ENCODE measurements at regions not wholly inside any gene's neighbourhood (a gene's known extent, or its start where the extent isn't known, plus 50 kb on each side); places are given as distances from the start of the nearest gene placed in this dataset.
"Not testable (repeated sequence)": the region's sequence is repeated elsewhere in the genome, so short reads cannot be mapped to it uniquely, and the experiment has no call there.

DNA sequence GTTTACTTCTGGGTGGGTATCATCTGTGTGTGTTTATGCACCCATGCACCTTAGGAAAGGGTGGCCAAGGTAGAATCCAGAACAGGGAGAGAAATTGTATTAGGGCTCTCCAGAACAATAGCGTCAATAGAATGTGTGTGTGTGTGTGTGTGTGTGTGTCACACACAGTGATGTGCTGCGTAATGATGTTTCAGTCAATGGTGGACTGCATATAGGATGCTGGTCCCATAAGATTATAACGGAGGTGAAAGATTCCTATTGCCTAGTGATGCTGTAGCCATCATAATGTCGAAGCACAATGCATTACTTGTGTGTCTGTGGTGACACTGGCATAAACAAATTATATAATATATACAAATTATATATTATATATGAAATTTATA is 69.3 kb upstream of the PRR23C start:
- no peak for DNase-seq (ENCODE audit: low spot score)

DNA sequence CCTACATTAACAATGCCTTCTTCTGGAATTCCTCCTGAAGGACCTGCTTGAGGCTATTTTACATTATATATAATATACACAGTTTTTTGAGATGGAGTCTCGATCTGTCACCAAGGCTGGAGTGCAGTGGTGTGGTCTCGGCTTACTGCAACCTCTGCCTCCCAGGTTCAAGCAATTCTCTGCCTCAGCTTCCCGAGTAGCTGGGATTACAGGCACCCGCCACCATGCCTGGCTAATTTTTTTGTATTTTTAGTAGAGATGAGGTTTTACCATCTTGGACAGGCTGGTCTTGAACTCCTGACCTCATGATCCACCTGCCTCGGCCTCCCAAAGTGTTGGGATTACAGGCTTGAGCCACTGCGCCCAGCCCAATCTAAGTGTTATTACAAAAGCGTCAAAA is 71.9 kb upstream of the PRR23C start:
- not testable (repeated sequence) for DNase-seq (ENCODE audit: low spot score)

DNA sequence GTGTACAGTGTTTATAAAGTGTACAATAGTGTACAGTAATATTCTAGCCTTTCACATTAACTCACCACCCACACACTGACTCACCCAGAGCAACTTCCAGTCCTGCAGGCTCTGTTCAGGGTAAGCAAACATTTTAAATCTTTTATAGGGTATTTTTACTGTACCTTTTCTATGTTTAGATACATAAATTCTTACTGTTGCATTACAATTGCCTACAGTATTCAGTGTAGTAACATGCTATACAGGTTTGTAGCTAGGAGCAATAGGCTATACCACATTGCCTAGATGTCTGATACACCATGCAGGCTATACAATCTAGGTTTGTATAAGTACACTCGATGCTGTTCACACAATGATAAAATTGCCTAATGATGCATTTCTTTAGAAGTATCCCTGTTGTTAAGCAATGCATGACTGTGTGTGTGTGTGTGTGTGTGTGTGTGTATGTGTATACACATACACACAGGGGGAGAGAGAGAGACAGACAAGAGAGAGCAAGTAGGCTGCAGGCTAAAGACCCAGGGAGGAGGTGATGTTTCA is 72.5 kb upstream of the PRR23C start:
- no peak for DNase-seq (ENCODE audit: low spot score)

DNA sequence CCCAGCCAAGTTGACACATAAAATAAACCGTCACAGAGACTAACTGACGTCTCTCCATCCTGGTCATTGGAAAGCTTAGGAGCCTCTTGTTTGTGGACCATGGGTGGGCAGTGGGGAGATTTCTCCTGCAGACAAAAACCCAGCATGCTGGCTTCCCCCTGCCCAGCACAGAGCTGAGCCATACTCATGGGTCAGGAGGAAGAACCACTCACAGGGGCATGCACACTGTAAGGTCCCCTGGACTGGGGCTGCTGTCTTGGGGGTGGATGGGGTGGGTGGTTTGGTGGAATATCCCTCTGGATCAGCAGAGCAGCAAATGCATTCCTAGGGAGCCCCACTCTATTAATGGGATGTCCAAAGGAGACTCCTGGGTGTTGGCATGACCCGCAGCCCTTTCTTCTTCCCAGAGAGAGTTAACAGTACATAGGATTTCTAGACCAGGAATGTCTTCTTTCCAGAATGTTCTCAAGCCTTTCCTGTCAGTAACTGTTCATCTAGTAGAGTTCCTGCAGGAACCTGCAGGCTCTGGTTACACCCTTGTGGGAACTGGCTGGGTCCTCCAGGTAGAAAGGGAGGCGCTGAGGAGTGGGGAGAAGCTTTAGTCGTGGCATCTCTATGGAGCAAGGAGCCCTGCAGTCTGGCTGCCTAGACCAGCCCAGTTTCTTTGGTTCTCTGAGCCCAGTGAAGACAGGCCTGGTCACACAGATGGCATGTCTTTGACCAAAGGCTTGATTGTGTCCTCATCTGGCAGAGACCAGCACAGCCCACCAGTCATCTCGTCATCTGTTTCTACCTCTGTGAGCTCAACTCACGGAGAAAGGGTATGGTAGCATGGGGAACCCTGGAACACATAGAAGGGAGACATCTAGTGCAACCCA is 73.4 kb upstream of the PRR23C start:
- DNase-seq (ENCODE audit: low spot score) = no peak

DNA sequence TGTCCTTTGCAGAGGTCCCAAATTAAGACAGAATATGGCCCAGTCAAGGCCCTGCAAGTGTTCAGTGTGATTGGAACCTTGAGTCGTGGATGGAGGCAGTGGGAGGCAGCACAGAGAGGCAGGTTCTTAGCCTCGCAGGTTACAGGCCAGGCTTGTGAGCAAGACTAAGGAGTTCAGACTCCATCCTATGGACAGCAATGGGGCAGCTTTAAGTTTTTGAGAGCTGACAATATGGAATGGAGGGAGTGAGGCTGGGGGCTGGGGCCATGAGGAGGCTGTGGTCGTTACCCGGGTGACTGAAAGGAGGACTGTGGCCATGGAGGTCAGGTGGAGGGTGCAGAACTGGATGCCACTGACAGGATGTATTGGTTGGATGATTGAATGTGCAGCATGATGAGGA is 74.1 kb upstream of the PRR23C start:
- no peak for DNase-seq (ENCODE audit: low spot score)

DNA sequence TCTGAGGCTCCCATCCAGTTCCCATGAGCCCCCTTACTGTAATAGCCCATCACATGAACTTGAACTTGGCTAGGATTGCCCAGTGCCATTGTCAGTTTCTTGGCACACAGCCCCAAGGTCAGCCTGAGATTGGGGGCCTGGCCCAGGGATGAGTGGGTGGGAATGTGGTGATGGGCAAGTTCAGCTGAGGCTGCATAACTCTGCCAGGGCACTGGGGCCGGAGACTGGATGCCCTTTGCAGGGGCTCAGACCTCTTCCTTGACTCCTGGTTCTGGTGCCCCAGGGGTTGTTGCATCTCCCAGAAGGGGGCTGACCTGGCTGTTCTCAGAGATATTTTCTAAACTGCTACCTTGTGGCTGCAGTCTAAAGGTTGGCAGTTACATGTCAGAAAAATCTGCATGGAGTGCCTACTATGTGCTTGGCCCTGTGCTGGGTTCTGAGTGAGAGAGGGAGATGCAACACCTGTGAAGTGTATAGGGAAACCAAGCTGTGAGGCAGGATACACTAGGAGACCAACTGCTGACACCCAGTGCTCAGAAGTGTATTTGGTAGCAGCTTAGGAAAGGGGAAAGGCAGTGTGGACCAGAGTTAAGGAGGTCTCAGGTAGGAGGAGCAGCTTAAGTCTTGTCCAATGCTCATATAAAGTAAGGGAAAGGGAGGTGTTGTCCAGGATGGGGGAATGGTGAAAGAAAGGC is 74.8 kb upstream of the PRR23C start:
- DNase-seq (ENCODE audit: low spot score) = no peak

DNA sequence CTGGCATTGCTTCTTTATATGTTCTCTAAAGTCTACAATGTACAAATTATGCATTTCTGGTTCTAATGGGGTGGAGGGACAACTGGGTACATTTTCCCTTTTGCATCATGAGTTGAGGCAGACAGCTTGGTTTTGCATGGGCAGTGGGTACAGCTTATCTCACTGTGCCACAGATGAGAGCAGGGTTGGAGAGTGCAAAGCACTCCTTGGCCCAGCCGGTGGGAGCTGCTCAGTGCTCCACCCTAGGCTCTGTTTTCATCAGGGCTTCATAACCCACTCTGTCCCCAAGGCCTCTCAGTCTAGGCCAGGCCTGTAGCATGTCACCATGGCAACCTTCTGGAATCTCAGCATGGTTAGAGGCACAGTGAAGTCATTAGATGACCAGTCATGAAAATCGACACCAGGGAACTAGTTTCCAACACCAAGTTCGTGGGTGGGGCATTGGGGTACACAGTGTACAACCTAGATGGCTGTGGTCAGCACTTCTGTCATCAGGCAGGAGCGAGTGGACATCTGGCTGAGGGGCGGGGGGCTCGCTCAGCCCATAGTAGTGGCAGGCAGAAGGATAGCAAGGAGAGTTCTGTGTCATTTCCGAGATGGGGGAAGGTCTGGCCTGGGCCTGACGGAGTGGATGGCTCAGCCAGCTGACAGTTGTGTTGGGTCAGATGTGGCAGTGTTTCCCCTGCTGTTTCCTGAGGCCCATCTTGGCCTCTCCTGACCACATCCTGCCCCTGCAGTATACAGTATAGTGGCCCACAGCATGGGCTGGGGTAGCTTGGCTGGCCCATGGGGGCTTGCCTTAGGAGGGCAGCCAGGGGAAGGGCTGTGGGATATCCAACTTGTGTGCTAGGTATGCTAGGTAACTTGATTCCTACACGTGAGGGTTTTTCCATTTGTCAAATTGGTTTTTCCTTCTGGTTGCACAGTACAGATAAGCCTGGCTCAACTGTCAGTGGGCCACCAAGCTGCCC is 75.7 kb upstream of the PRR23C start:
- DNase-seq (ENCODE audit: low spot score) = no peak

DNA sequence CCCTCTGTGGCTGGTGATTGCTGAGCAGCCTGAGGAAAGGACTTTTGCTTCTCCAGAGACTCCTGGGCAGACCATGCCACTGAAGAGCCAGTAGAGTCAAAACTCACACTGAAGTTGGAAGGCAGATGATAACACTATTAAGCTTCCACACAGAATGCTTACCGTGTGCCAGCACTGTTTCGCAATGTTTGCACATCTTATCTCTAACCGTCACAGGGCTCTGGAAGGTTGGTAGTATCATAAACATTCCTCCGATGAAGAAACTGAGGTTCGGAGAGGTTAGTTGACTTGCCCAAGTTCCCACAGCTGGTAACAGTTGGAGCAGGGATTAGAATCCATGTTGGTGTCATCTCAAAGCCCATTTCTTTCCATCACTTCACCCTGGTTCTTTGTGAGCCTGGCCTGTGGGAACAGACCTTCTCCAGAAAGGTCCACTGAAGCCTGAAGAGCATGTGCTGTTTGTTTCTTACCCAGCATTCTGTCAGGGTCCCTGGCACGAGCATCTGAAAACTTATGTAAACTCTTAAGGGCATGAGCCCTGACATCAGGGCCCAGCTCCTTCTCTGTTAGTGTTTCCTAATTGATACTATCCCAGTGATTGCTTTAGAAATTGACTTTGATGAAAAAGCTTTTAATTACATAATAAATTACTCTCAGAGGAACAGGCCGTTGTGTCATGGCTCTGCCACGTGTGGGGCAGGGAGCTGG is 77.0 kb upstream of the PRR23C start:
- DNase-seq (ENCODE audit: low spot score) = no peak

DNA sequence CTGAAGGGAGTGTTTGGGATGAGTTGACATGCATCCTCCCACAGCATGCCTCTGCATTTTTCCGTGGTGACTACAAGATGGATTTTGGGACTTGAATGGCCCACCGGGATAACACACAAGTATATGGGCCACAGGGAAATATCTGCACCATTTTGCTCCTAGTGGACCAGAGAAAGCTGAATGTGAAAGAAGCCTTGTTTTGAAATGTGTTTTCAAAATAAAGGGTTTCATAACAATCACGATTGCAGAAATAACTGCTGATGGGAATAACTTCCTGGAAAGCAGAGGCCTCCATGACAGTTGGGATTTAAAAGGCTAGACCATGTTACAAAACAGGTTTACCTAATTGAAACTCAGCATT is 77.5 kb upstream of the PRR23C start:
- DNase-seq (ENCODE audit: low spot score) = no peak

DNA sequence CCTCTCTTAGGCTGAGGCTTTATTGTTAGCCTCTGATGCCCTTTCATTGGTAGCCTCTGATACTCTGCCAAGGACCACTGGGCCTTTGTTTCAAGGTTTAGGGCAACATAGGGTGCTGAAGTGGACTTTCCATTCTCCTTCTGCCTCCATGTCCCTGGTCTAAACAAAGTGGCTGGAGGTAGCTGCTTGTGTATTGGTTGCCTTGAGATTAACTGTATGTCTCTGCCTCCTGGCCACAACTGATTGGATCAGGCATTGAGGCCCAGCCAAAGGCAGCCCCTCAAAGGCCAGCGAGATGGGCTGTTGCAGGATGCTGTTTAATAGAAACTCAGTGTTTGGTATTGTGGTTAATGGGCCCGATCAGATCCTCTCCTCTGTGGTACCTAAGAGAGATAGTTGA is 77.9 kb upstream of the PRR23C start:
- DNase-seq (ENCODE audit: low spot score) = no peak

DNA sequence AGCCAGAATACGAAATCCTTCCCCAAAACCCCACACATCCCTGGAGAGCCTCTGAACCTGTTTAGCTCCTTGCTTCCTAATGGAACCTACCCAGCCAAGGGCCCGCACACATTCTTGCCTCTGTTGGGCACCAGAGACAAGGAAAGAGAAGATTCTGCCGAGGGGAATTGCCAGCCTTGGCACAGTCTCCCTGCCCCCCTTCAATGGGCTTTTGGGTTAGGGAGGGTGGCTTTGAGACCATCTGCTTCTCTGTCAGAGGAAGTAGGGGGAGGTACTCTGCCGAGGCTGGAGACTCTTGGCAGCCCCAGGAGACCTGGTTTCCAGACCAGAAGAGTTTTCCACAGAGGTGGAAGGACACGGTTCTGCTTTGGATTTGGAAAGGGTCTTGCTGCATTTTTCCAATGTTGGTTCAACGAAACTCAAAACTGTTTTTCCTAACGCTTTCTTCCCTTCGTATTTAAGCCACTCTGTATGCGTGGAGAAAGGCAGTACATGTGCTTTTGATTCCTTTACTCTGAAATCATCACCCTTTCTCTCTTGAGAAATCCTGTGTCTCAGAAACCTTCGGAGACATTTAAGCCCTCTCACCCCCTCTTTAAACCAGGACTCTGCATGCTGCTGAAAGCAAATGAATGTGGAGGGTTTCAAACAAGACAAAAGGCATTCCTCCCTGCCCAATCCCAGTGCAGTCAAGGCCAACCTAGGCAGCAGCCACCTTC is 78.8 kb upstream of the PRR23C start:
- no peak for DNase-seq (ENCODE audit: low spot score)

DNA sequence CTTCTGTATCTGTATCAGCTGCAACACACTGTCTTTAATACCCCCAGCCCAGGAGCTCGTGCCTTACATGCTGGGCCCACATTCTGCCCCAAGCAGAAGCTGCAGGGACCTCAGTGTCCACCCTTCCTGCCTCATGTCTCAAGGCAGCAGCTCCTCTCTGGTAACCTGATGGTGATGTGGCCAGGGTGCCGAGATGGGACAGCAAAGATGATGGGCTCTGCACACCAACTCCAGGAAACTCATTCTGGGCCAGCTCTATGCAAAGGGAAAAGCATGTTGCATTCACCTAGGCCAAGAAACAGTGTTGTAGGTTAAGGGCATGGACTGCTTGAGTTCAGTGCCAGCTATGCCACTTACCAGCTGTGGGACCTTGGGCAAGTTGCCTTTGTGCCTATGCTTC is 79.5 kb upstream of the PRR23C start:
- no peak for DNase-seq (ENCODE audit: low spot score)

DNA sequence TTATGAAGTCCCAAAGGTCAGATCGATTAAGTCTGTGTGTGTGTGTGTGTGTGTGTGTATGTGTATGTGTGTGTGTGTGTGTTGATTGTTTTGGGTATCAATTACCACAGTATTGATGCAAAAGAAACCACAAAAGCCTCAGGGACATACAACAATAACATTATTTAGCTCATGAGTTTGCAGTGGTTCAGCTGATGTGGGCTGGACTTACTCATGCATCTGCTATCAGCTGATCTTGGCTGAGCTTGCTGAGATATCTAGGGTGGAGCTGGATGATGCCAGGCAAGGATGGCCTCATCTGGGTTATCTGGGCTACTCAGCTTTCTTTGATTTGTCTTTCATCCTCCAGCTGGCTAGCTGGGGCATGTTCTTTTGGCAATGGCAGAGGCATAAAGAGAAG is 82.4 kb upstream of the PRR23C start:
- no peak for DNase-seq (ENCODE audit: low spot score)

DNA sequence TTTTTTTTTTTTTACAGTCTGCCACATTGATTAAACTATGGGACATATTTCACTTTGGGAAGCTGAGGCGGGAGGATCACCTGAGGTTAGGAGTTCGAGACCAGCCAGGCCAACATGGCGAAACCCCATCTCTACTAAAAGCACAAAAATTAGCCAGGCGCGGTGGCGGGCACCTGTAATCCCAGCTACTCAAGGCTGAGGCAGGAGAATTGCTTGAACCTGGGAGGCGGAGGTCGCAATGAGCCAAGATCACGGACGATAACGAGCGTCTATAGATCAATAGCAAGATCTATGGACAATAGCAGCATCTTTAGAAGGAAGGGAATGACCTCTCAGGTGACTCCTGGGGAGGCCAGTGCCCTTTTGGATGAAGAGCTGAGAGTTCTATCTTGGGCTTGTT is 82.9 kb upstream of the PRR23C start:
- DNase-seq (ENCODE audit: low spot score) = not testable (repeated sequence)

DNA sequence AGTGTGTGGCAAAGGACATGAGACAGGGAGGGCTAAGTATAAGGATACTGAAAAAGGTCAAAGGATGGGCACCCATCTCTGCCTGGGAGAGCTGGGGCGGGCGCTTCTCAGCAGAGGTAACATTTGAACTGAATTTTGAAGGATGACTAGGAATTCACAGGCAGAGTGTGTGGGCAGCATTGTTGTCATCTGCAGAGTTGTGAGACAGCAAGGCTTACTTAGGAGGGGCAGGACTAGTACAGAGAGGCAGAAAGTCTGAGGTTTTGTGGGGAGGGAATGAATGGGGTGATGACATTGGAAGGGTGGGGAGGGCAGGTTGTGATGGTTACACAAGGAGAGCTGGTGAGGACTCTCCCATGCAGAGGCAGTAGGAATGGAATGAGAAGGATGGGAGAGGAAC is 84.1 kb upstream of the PRR23C start:
- DNase-seq (ENCODE audit: low spot score) = no peak

DNA sequence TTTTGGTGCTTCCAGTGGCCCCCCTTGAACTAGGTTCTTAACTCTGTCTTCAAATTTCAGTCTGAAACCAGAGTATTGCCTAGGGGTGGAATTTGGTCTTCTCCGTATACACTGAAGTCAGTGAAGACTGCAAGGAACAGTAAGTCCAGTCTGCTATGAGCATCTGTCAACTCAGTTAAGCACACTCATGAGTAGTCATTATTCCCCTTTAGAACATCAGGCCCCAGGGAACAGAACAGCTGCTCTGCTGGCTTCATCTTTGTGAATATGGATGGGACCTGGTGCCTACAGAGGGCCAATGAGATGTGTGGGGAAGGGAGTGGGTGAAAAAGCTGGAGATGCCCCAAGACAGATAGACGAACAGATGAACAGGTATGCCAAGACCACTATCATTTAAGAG is 85.2 kb upstream of the PRR23C start:
- DNase-seq (ENCODE audit: low spot score) = no peak

DNA sequence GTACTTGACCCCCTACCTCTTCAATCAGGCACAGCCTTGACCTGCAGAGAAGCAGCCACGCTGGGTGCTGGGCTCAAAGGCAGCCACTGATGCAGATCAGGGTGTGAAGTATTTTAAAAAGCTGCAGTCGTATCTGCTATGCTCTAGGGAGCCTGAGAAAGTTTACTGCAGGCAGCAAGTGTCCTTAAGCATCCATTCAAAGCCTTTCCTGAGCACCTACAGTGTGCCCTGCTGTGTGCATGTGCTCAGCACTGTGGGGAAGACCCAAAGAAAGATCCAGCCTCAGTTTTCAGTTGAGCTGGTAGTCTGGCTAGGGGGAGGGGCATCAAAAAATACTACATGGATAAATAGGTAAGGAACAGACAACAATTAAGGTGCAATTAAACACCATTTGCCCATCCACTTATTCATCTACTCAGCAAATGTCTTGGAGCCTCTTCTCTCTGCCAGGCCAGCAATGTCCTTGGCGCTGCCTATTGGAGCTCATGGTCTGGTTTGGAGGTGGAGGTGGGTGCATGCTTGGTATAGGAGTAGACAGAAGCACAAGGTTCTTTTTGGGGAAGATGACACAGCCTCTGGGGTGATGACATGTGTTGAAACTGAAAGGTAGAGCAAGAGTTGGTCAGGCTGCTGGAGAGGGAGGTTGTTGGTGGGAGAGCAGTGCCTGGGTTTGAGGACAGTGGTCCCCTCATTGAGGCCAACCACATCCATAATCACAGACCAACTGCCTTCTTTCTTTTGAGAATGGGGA is 85.9 kb upstream of the PRR23C start:
- no peak for DNase-seq (ENCODE audit: low spot score)

DNA sequence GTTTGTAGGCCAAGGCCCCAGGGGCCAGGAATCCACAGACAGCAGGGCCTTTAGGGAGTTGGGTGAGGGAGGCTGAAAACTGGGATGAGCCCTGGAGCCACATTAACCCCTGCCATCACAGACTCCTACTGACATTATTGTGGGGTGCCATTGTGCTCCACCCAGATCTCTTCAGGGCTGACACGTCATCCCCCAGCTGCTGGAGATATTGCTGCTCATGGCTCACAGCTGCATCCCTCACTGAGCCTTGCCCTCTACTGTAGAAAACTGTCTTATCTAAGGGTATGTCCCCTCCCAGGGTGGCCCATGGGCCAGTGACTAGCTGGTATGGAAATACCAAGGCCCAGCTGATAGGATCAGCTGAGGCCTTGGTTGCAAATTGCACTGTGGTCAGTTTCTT is 87.3 kb upstream of the PRR23C start:
- no peak for DNase-seq (ENCODE audit: low spot score)

DNA sequence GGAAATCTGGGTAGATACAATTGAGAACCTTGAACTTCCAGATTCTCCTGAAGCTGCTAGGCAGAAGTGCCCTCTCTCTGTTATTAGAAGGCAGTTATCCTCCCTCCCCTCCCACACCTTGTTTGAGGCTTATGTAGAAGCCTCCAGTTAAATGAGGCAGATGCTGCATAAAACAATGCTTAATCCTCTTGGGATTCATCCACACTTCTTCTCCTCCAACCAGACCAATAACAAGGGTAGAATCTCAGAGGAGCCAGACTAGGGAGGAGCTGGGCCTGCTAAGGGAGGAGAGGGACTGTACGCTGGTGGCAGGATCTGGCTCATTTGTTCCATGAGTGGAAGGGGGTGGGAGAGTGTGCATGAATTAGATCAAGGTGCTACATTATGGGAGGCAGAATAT is 88.3 kb upstream of the PRR23C start:
- DNase-seq (ENCODE audit: low spot score) = no peak

DNA sequence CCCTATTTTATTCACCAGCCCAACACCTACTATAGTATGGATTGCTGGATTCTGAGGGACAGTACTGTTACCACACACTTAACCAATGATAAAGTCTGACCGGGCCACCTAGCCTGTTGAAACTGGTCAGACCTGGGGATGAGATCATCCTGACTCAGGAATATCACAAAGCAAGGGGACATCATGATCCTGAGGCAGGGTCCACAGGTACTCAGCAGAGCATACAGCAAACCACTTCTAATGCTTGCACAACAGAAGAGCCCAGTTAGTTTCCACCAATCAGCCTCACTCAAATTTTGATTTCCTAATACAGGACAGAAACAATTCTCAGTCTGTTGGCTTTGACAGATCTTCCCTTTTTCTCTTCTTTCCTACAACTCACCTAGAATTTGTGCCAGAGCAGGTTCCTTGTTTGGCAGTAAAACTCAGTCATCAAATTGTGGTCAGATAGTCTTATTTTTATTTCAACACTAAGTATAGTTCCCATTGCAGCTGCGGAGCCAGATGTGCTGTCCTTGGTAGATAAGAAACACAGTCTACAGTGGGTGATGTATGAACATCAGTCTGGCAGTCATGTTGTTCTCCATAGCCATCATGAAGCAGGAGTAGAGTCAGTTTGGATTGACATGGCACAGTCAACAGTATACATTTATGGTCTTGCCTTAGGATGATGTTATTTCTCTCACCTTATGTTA is 90.1 kb upstream of the PRR23C start:
- no peak for DNase-seq (ENCODE audit: low spot score)

Measured in HuH-7.5 (cell line).